HG02973 (cell line): ENCODE measurements at regions not wholly inside any gene's neighbourhood (a gene's known extent, or its start where the extent isn't known, plus 50 kb on each side); places are given as distances from the start of the nearest gene placed in this dataset.

Experiments
- ATAC-seq: cut with Tn5 transposase; IDR thresholded peaks from one replicate; pipeline ENCODE4 v1.9.1; 2021; ENCODE audit warnings: moderate library complexity; ENCODE audit not compliant: unreplicated experiment

DNA sequence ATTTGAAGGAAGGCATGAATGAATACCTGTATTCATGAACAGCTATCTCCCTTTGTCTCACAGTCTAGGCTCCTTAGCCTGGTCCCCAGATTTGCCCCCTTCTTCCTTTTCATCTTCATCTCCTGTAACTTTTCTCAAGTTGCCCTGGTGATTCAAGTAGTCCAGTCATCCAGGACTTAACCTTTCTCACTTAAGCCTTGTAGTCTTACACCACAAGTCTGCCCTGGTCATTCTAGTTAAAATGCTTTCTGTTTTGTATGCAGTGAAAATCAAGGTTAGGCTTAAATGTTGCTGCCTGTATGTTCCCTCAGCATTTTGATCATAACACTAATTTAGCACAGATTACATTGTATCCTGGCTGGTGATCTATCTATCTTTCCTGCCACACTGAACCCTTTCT, 58.5 kb upstream of the SLC7A11 start:
- ATAC-seq = no peak

DNA sequence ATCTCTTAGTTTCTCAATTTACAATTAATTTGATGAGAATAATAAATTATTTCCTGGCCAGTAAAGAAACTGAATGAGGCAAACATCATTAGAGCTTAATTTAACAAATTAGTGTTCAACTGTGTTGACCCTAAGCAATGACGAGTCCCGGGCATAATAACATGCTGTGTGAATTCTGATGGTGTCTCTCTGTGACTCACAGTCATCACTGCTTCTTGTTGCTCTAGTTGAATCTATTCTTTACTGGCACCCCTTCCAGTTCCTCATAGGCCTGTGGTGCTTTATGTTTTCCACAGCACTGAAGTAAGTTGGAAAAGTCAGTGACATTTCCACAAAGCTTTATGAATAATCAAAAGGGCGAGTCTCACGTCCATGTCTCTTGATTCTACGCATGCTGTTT, 57.7 kb upstream of the SLC7A11 start:
- ATAC-seq = no peak

DNA sequence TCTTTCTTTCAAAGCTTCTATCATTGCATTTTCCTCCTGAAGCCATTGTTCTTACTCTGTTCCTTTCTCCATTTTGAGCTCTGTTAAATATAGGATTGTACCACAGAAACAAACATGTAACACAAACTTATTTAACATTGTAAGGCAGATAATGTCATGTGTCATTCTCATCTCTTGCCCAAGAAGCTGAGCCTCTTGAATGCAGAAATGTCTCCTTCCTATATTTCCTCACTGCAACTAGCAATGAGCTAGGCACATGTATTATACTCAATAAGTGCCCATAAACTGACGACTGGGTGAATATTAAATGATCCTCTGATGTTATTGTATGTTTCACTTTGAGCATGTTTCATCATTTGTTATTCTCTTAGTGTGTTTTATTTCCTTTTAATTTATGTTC, 56.7 kb upstream of the SLC7A11 start:
- ATAC-seq = no peak

DNA sequence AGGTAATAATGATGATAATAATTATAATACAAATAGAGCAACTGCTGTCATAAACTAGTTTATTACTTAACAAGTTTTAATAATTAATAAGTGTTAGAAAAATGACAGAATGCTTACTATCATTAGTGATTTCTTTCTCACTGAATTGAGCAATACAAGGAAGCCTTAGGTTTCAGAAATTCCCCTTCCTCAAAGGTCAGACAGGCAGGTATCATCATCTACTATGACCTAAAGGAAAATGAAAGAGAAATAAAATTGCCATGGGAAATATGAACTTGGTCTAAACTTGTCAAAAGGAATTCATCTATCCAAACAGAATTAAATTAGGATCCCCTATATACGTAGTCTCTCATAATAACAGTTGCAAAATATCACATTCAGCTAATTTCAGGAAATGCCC, 56.3 kb upstream of the SLC7A11 start:
- no peak for ATAC-seq

DNA sequence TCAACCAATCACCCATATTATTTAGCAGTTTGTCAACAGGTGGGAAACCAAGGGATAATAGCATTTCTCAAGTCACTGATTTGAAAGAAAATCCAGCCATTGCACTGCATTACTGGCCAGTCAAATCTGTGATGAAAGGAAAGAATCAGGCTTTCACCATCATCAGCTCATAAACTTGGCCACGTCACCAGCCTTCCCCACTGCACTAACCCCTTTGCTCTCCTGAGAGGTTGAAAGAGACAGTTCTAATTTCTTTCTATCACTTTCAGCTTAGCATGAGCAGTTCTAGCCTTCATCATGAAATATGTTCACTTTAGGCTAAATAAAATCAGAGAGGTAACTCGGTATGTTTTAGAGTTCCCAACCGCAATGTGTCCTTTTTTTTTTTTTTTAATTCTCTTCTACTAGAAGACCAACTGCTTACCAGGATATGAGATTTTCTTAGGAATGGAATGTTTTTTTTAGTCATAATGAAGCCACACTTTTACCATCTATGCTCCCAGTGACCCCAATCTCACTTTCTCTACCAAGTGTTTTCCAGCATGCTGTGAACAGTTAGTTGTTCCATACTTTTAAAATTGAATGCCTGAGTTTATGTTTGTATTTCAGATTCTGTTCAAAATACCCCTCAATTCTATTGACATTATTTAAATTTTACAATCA, 55.7 kb upstream of the SLC7A11 start:
- ATAC-seq = no peak

DNA sequence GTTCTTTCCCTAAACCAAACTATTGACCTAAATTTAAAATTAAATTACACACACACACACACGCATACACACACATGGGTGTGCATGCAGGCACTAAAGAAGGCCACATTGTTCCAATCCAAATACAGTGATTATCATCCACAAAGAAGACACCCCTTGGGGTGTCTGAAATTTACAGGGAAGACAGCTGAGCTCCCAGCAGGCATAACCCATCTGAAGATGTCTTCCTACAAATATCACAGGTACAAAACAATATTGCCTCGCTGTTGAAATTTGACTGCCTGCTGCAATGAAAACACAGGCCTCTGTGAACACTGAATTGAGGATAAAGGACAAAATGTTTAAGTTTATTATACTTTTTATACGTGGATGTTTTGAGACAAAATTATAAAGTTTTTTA, 50.2 kb upstream of the SLC7A11 start:
- ATAC-seq = no peak
